NCI-H748 (cell line): ENCODE measurements at regions not wholly inside any gene's neighbourhood (a gene's known extent, or its start where the extent isn't known, plus 50 kb on each side); places are given as distances from the start of the nearest gene placed in this dataset.

ENCODE experiments used
- DNase-seq: peaks from one replicate; lab custom pipeline; 2025; ENCODE audit not compliant: unreplicated experiment; lab: John Stamatoyannopoulos, UW

- DNase-seq: no peak
These were observed 165.2 kb downstream of the NTMT2 start for GRCh38 chr1:170310951-170311350.

GRCh38 chr1:170313306-170313705, 167.5 kb downstream of the NTMT2 start:
- DNase-seq: no peak

GRCh38 chr1:170316270-170316669, 170.5 kb downstream of the NTMT2 start:
- DNase-seq: no peak

GRCh38 chr1:170318141-170318540, 172.4 kb downstream of the NTMT2 start:
- DNase-seq: no peak

GRCh38 chr1:170318736-170319135, 173.0 kb downstream of the NTMT2 start:
- DNase-seq: no peak

GRCh38 chr1:170321113-170321512, 175.4 kb downstream of the NTMT2 start:
- DNase-seq: no peak

GRCh38 chr1:170326186-170326585, 180.4 kb downstream of the NTMT2 start:
- DNase-seq: no peak

- no peak for DNase-seq
These were observed 187.0 kb downstream of the NTMT2 start for GRCh38 chr1:170332801-170333200.

GRCh38 chr1:170337413-170337994, 191.7 kb downstream of the NTMT2 start:
- no peak for DNase-seq

- DNase-seq: no peak
These were observed 192.4 kb upstream of the GORAB start for GRCh38 chr1:170339534-170339933.

- DNase-seq: no peak
These were observed 191.7 kb upstream of the GORAB start for GRCh38 chr1:170340308-170340707.

GRCh38 chr1:170351366-170351946, 180.5 kb upstream of the GORAB start:
- no peak for DNase-seq

GRCh38 chr1:170354246-170354645, 177.7 kb upstream of the GORAB start:
- DNase-seq: no peak

- no peak for DNase-seq
These were observed 177.3 kb upstream of the GORAB start for GRCh38 chr1:170354690-170355089.

GRCh38 chr1:170355267-170355801, 176.6 kb upstream of the GORAB start:
- DNase-seq: no peak

GRCh38 chr1:170356585-170356984, 175.4 kb upstream of the GORAB start:
- no peak for DNase-seq

GRCh38 chr1:170357750-170358149, 174.2 kb upstream of the GORAB start:
- no peak for DNase-seq

GRCh38 chr1:170360601-170361000, 171.4 kb upstream of the GORAB start:
- DNase-seq: no peak

GRCh38 chr1:170365331-170365730, 166.6 kb upstream of the GORAB start:
- DNase-seq: no peak

GRCh38 chr1:170366980-170367379, 165.0 kb upstream of the GORAB start:
- no peak for DNase-seq

- DNase-seq: no peak
These were observed 164.4 kb upstream of the GORAB start for GRCh38 chr1:170367615-170368014.

- DNase-seq: no peak
These were observed 163.0 kb upstream of the GORAB start for GRCh38 chr1:170369000-170369399.

- no peak for DNase-seq
These were observed 162.5 kb upstream of the GORAB start for GRCh38 chr1:170369417-170369816.
